WERI-Rb-1 (cell line): ENCODE measurements at regions not wholly inside any gene's neighbourhood (a gene's known extent, or its start where the extent isn't known, plus 50 kb on each side); places are given as distances from the start of the nearest gene placed in this dataset.

ENCODE experiments used
- DNase-seq: peaks from one replicate; pipeline ENCODE4 v3.0.0-alpha.2; 2020
- H3K27ac ChIP-seq: fragments of 250-450 bp; sonication (Bioruptor Pico); 2 replicates; pipeline ENCODE4 v1.5.1; 2020; ENCODE audit warnings: mild to moderate bottlenecking, moderate library complexity
- H3K27me3 ChIP-seq: fragments of 250-450 bp; sonication (Bioruptor Pico); 2 replicates; pipeline ENCODE4 v1.5.1; 2021; ENCODE audit warnings: mild to moderate bottlenecking, low read depth, moderate library complexity; ENCODE audit not compliant: insufficient read depth, severe bottlenecking
- H3K36me3 ChIP-seq: fragments of 250-450 bp; sonication (Bioruptor Pico); 2 replicates; pipeline ENCODE4 v1.5.1; 2020; ENCODE audit warnings: mild to moderate bottlenecking, moderate library complexity
- H3K4me3 ChIP-seq: 2 replicates; pipeline ENCODE4 v1.5.1; 2011; ENCODE audit warnings: low read depth, mild to moderate bottlenecking, control low read depth, low read length
- H3K9me3 ChIP-seq: fragments of 250-450 bp; sonication (Bioruptor Pico); 2 replicates; pipeline ENCODE4 v1.5.1; 2021; ENCODE audit warnings: mild to moderate bottlenecking, moderate library complexity; ENCODE audit not compliant: severe bottlenecking
- TF ChIP-seq, protein P1 (sequence below): IDR thresholded peaks from 2 replicates; pipeline ENCODE4 v1.5.1; 2011; ENCODE audit warnings: low read depth, mild to moderate bottlenecking, control low read depth, inconsistent platforms, low read length

DNA sequence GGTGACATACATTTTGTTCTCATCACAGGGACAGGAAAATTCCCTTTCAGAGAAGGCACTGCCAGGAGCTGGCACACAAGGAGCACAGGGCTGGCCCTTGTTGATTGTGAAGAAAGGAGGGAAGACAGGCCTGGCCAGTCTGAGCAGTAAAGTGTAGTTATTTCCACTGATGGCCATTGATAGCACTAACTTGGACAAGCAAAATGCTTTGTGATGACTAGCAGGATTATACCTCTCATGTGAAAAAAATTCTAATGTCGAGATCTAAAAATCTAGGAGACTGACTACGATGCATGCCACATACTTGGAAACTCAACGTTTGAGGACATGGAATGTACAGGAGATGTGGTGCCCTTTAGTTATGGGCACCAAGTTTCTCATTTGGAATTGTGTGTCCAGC, 54.3 kb upstream of the ST8SIA2 start:
- no peak overlapping the region for H3K4me3 ChIP-seq
- no peak for DNase-seq

More for the DNA sequence above, 54.3 kb upstream of the ST8SIA2 start:
- Histone ChIP-seq H3K27me3 (no peaks in the 10 kb centered on the region), H3K36me3 (no peaks in the 10 kb centered on the region), H3K27ac (no peak overlapping the region), H3K9me3 (no peaks in the 10 kb centered on the region)
- TF ChIP-seq, protein P1, sequence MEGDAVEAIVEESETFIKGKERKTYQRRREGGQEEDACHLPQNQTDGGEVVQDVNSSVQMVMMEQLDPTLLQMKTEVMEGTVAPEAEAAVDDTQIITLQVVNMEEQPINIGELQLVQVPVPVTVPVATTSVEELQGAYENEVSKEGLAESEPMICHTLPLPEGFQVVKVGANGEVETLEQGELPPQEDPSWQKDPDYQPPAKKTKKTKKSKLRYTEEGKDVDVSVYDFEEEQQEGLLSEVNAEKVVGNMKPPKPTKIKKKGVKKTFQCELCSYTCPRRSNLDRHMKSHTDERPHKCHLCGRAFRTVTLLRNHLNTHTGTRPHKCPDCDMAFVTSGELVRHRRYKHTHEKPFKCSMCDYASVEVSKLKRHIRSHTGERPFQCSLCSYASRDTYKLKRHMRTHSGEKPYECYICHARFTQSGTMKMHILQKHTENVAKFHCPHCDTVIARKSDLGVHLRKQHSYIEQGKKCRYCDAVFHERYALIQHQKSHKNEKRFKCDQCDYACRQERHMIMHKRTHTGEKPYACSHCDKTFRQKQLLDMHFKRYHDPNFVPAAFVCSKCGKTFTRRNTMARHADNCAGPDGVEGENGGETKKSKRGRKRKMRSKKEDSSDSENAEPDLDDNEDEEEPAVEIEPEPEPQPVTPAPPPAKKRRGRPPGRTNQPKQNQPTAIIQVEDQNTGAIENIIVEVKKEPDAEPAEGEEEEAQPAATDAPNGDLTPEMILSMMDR: no peak
